ENCODE measurements at regions not wholly inside any gene's neighbourhood (a gene's known extent, or its start where the extent isn't known, plus 50 kb on each side); places are given as distances from the start of the nearest gene placed in this dataset.

DNA sequence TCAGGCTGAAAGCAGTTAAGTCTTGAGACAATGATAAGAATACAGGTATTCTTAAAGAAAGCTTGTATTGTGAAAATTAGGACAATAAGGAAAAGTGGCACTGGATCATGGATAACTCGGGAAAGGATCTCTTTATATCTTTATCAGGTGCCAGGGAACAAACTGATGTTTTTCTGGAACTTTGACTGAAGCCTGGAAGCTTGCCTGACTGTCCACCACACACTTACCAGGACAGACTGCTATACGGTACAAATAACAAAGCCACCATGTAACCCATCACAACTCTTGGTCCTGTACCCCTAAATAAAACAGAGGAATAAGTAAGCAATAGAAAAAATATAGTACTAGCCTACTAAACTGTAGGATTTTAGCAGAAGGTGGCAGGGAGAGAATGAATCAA lies 623.0 kb downstream of the OTOL1 start:
- WGBS (ENCODE audit: insufficient coverage, low coverage, low lambda C conversion rate, missing lambda C conversion rate), result 32% methylated on average over 2 of the region's 2 CpGs
- intact Hi-C loops (cut with DNase I), result no loop called here
- Histone ChIP-seq H3K36me3 (no peaks in the 10 kb centered on the region), H3K27ac (no peak overlapping the region), H3K9me3 (no peaks in the 10 kb centered on the region), H3K27me3 (no peaks in the 10 kb centered on the region), H3K4me1 (no peaks in the 10 kb centered on the region), H3K4me3 (no peak overlapping the region)
- TF ChIP-seq POLR2A (IDR thresholded peaks at IDR 0.05), result no peak
- DNase-seq, result no peak
- ATAC-seq, result no peak

DNA sequence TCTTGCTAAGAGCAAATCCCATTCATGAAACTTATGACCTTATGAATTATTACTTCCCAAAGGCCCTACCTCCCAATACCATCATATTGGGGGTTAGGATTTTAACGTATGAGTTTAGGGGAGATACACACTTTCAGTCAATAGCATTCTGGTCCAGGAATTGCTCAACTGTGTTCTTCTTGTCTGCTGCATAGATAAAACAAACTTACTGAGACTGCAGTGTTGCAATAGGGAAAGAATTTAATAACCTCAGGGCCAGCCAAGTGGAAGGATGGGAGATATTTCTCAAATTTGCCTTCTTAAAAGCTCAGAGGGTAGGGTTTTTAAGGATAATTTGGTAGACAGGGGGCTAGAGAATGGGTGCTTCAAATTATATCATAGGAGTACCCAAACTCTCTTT lies 625.8 kb downstream of the OTOL1 start:
- 15% methylated on average over 1 of the region's 1 CpG for WGBS (ENCODE audit: insufficient coverage, low coverage, low lambda C conversion rate, missing lambda C conversion rate)
- no peak overlapping the region for H3K4me3 ChIP-seq
- no peak for ATAC-seq

GRCh38 chr3:162125790-162126189 lies 629.2 kb downstream of the OTOL1 start:
- no peaks in the 10 kb centered on the region for H3K27me3 ChIP-seq
- no peak overlapping the region for H3K27ac ChIP-seq
- intact Hi-C loops (cut with DNase I), result no loop called here
- TF ChIP-seq POLR2A (IDR thresholded peaks at IDR 0.05) (no peak), CTCF (IDR thresholded peaks at IDR 0.05) (no peak)
- ATAC-seq (no peak), DNase-seq (no peak)
- WGBS (ENCODE audit: insufficient coverage, low coverage, low lambda C conversion rate, missing lambda C conversion rate), result 63% methylated on average over 1 of the region's 1 CpG
- H3K4me3 ChIP-seq, result no peak overlapping the region
- H3K36me3 ChIP-seq, result no peaks in the 10 kb centered on the region
- H3K9me3 ChIP-seq, result no peaks in the 10 kb centered on the region
- H3K4me1 ChIP-seq, result no peaks in the 10 kb centered on the region

More for the DNA sequence above, 625.8 kb downstream of the OTOL1 start:
- no peak overlapping the region for H3K27ac ChIP-seq
- no peaks in the 10 kb centered on the region for H3K27me3 ChIP-seq
- intact Hi-C loops (cut with DNase I), result no loop called here
- H3K4me1 ChIP-seq, result no peaks in the 10 kb centered on the region
- no peaks in the 10 kb centered on the region for H3K36me3 ChIP-seq
- TF ChIP-seq CTCF (IDR thresholded peaks at IDR 0.05) (no peak), POLR2A (IDR thresholded peaks at IDR 0.05) (no peak)
- H3K9me3 ChIP-seq, result no peaks in the 10 kb centered on the region
- DNase-seq, result no peak

- WGBS (ENCODE audit: insufficient coverage, low coverage, low lambda C conversion rate, missing lambda C conversion rate), result 63% methylated on average over 3 of the region's 3 CpGs
- intact Hi-C loops (cut with DNase I), result no loop called here
- ATAC-seq (no peak), DNase-seq (no peak)
- H3K4me3 ChIP-seq, result no peak overlapping the region
- no peaks in the 10 kb centered on the region for H3K36me3 ChIP-seq
- TF ChIP-seq CTCF (IDR thresholded peaks at IDR 0.05) (no peak), POLR2A (IDR thresholded peaks at IDR 0.05) (no peak)
- H3K27ac ChIP-seq, result no peak overlapping the region
- no peaks in the 10 kb centered on the region for H3K4me1 ChIP-seq
- no peaks in the 10 kb centered on the region for H3K9me3 ChIP-seq
- H3K27me3 ChIP-seq, result no peaks in the 10 kb centered on the region
These were observed 634.0 kb downstream of the OTOL1 start for GRCh38 chr3:162130582-162130981.

- H3K27me3 ChIP-seq, result no peaks in the 10 kb centered on the region
- TF ChIP-seq POLR2A (IDR thresholded peaks at IDR 0.05), result no peak
- no peak for TF ChIP-seq CTCF (IDR thresholded peaks at IDR 0.05)
- intact Hi-C loops (cut with DNase I), result no loop called here
- H3K4me3 ChIP-seq, result no peak overlapping the region
- ATAC-seq (no peak), DNase-seq (no peak)
- no peaks in the 10 kb centered on the region for H3K4me1 ChIP-seq
- H3K27ac ChIP-seq, result no peak overlapping the region
- no peaks in the 10 kb centered on the region for H3K36me3 ChIP-seq
- H3K9me3 ChIP-seq, result no peaks in the 10 kb centered on the region
These were observed 636.4 kb downstream of the OTOL1 start for GRCh38 chr3:162132981-162133380.
